BE2C (cell line): ENCODE measurements at regions not wholly inside any gene's neighbourhood (a gene's known extent, or its start where the extent isn't known, plus 50 kb on each side); places are given as distances from the start of the nearest gene placed in this dataset.
A peak's percentile ranks its signal among the peaks of the same experiment; 100 is the strongest.
"Not testable (repeated sequence)": the region's sequence is repeated elsewhere in the genome, so short reads cannot be mapped to it uniquely, and the experiment has no call there.

Source experiments
- DNase-seq: peaks from one replicate; pipeline ENCODE4 v3.0.0-alpha.2; 2020
- H3K27me3 ChIP-seq: fragments of 250-450 bp; sonication (Bioruptor Pico); 2 replicates; pipeline ENCODE4 v1.5.1; 2020; ENCODE audit warnings: mild to moderate bottlenecking
- H3K36me3 ChIP-seq: fragments of 250-450 bp; sonication (Bioruptor Pico); 2 replicates; pipeline ENCODE4 v1.5.1; 2020; ENCODE audit warnings: mild to moderate bottlenecking
- H3K4me1 ChIP-seq: fragments of 250-450 bp; sonication (Bioruptor Pico); 2 replicates; pipeline ENCODE4 v1.5.1; 2020
- H3K4me3 ChIP-seq: 2 replicates; pipeline ENCODE4 v1.5.1; 2011; ENCODE audit warnings: low read depth, low read length
- H3K9me3 ChIP-seq: fragments of 250-450 bp; sonication (Bioruptor Pico); 2 replicates; pipeline ENCODE4 v1.5.1; 2020
- TF ChIP-seq, protein P1 (sequence below): IDR thresholded peaks from 2 replicates; pipeline ENCODE4 v1.5.1; 2012; ENCODE audit warnings: mild to moderate bottlenecking, low read depth, low read length

DNA sequence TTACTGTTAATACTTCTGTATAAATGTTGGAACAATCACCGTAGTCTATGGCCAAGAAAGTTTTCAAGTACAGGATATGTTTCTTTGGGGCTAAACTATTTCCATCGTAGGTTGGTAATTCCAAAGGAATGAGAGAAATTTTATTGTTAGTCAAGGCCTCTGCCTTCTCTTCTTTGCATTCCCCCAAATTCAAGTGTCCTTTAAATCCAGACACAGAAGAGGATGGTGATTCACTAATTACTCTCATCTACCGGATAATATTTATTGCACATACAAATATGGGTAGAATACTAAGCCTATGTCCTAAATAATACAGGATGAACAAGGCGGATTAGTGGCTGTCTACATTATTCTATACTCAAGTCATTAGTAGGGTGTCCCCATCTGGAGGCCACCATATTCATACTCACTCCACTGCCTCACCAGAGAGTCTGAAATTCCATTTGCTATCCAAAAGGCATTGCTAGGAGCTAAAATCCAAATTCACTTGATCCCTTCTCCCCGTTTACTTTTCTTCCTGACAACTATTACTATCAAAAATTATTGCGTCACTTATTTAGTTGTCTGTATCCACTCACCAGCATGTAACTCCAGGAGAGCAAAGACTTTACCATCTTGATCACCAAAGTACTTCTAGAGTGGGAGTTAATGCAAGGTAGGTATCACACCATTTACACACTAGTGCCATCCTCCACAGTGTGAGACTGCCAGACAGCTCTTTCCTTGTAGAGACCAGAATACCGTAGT is 82.4 kb upstream of the SGCG start:
- Histone ChIP-seq H3K9me3 (no peaks in the 10 kb centered on the region), H3K4me3 (no peak overlapping the region), H3K27me3 (no peaks in the 10 kb centered on the region), H3K4me1 (no peaks in the 10 kb centered on the region), H3K36me3 (no peaks in the 10 kb centered on the region)
- TF ChIP-seq, protein P1, sequence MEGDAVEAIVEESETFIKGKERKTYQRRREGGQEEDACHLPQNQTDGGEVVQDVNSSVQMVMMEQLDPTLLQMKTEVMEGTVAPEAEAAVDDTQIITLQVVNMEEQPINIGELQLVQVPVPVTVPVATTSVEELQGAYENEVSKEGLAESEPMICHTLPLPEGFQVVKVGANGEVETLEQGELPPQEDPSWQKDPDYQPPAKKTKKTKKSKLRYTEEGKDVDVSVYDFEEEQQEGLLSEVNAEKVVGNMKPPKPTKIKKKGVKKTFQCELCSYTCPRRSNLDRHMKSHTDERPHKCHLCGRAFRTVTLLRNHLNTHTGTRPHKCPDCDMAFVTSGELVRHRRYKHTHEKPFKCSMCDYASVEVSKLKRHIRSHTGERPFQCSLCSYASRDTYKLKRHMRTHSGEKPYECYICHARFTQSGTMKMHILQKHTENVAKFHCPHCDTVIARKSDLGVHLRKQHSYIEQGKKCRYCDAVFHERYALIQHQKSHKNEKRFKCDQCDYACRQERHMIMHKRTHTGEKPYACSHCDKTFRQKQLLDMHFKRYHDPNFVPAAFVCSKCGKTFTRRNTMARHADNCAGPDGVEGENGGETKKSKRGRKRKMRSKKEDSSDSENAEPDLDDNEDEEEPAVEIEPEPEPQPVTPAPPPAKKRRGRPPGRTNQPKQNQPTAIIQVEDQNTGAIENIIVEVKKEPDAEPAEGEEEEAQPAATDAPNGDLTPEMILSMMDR = no peak
- no peak for DNase-seq

DNA sequence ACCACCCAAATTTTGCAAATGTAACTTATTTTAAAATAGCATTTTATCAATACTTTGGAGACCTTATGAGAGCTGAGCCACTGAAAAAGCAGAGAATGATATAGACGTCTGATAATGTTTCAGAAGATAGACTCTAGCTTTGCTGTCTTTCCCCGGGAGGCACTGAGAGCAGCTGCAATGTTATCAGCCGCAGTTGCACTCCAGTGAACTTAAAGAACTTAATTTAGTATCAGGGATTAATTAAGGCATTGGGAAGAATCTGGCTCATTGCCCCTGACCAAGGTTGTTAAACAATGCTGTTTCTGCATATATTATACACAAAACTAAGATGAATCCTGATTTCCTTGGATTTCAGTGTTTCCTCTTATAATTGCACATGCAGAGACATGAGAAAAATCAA is 75.7 kb upstream of the SGCG start:
- Histone ChIP-seq H3K4me3 (no peak overlapping the region), H3K9me3 (no peaks in the 10 kb centered on the region), H3K27me3 (no peaks in the 10 kb centered on the region; the same call in 1 of the 2 replicates), H3K4me1 (no peaks in the 10 kb centered on the region), H3K36me3 (no peaks in the 10 kb centered on the region)
- peak; percentile 32 for DNase-seq
- TF ChIP-seq, protein P1 = no peak

DNA sequence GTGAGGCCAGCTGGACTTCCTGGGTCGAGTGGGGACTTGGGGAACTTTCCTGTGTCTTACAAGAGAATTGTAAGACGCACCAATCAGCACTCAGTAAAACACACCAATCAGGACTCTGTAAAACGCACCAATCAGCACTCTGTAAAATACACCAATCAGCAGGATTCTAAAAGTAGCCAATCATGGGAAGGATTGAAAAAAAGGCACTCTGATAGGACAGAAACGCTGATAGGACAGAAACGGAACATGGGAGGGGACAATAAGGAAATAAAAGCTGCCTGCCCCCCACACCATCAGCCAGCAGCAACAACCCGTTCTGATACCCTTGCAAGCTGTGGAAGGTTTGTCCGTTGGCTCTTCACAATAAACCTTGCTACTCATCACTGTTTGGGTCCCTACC is 73.1 kb upstream of the SGCG start:
- TF ChIP-seq, protein P1 = no peak
- no peaks in the 10 kb centered on the region for H3K4me1 ChIP-seq
- no peak for DNase-seq
- H3K4me3 ChIP-seq = no peak overlapping the region
- no peaks in the 10 kb centered on the region for H3K36me3 ChIP-seq
- no peaks in the 10 kb centered on the region; the same call in 1 of the 2 replicates for H3K27me3 ChIP-seq
- H3K9me3 ChIP-seq = no peaks in the 10 kb centered on the region

DNA sequence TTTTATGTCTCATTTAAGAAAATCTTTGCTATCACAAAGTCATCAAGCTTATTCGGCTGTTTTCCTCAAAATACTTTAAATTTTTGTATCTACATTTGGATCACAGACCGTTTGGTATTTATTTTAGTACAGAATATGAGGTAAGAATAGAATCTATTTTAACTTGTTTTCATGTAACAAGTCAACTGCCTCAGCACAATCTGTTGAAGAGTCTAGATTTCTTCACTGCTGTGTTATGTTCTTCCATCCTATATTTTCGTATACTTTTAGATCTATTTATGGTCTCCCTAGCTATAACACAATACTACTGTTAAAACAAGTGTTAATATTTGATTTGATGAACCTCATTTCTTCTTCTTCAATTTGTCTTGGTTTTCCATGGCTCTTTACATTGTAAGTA is 61.6 kb upstream of the SGCG start:
- Histone ChIP-seq H3K36me3 (no peaks in the 10 kb centered on the region), H3K9me3 (no peaks in the 10 kb centered on the region), H3K4me1 (no peaks in the 10 kb centered on the region; the same call in 1 of the 2 replicates), H3K4me3 (no peak overlapping the region), H3K27me3 (peaks cover 7% of the 10 kb centered on the region)
- DNase-seq = no peak
- TF ChIP-seq, protein P1 = no peak

DNA sequence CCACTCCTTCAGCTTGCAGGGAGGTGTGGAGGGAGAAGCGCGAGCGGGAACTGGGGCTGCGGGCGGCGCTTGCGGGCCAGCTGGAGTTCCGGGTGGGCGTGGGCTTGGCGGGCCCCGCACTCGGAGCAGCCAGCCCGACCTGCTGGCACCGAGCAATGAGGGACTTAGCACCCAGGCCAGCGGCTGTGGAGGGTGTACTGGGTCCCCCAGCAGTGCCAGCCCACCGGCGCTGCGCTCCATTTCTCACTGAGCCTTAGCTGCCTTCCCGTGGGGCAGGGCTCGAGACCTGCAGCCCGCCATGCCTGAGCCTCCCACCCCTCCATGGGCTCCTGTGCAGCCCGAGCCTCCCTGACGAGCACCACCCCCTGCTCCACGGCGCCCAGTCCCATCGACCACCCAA is 53.2 kb upstream of the SGCG start:
- H3K4me3 ChIP-seq, H3K4me1 ChIP-seq, H3K27me3 ChIP-seq, H3K9me3 ChIP-seq, H3K36me3 ChIP-seq, DNase-seq: not testable (repeated sequence)

DNA sequence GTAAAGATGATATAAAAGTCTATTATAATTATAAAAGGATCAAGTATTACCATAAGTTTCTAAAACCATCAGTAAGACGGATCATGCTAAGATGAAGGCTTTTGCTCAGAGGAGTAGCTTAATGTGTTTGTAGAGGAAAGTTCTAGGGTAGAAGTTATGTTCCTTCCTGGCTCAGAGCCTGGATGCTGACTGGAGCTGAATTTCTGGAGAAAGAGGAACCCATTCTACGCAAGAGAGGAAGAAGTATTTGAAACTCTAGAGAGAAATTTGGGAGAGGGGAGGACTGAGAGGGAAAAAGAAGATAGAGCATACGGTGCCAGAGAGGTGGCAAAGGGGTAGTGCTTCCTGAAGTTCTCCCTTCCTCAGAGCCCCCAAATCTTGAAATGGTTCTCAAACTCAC is 51.4 kb upstream of the SGCG start:
- Histone ChIP-seq H3K4me3 (no peak overlapping the region), H3K27me3 (peaks cover 7% of the 10 kb centered on the region), H3K36me3 (no peaks in the 10 kb centered on the region), H3K9me3 (no peaks in the 10 kb centered on the region), H3K4me1 (no peaks in the 10 kb centered on the region)
- TF ChIP-seq, protein P1 = no peak
- no peak for DNase-seq
